ENCODE measurements at regions not wholly inside any gene's neighbourhood (a gene's known extent, or its start where the extent isn't known, plus 50 kb on each side); places are given as distances from the start of the nearest gene placed in this dataset.

DNA sequence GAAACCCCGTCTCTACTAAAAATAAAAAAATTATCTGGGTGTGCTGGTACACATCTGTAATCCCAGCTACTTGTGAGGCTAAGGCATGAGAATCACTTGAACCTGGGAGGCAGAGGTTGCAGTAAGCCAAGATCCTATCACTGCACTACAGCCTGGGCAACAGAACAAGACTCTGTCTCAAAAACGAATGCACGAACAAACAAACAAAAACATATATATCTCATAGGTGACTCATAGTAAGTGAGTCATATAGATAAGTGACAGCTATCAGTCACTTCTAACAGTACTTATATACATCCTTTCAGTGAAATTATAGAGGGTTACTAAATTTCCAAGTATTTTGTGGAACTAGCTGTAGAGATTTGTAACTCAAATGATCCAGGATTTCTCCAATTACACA, 127.3 kb upstream of the FIGN start:
- H3K9me3 Mint-ChIP-seq, result peaks cover 17% of the 10 kb centered on the region
- H3K27ac Mint-ChIP-seq, result no peak overlapping the region
- H3K36me3 Mint-ChIP-seq (ENCODE audit: low read depth), result no peaks in the 10 kb centered on the region
- no peaks in the 10 kb centered on the region for H3K27me3 Mint-ChIP-seq
- H3K4me1 Mint-ChIP-seq (ENCODE audit: low read depth), result no peaks in the 10 kb centered on the region
- intact Hi-C loops (cut with micrococcal nuclease), result no loop called here
- H3K4me3 Mint-ChIP-seq, result no peak overlapping the region

DNA sequence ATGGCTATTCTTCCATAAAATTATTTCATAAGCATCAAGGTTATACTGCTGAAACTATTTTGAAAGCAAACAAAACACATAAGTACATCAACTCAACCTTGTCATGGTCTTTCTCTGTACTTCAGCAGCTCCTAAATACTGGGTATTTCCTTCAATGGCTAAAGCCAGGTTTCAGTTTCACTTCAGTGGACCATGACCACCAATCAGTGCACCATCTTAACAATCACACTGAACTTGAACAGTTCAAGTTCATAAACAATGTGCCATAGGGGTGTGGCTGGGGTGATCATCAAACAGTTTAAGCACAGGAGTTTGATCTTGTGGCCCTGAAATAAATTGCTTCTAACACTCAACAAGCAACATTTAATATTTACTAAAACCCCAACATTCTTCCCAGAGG, 124.1 kb upstream of the FIGN start:
- Mint-ChIP-seq H3K36me3 (ENCODE audit: low read depth) (no peaks in the 10 kb centered on the region), H3K27ac (no peak overlapping the region), H3K27me3 (no peaks in the 10 kb centered on the region), H3K4me3 (no peak overlapping the region), H3K4me1 (ENCODE audit: low read depth) (no peaks in the 10 kb centered on the region), H3K9me3 (no peaks in the 10 kb centered on the region)
- intact Hi-C loops (cut with micrococcal nuclease), result no loop called here

DNA sequence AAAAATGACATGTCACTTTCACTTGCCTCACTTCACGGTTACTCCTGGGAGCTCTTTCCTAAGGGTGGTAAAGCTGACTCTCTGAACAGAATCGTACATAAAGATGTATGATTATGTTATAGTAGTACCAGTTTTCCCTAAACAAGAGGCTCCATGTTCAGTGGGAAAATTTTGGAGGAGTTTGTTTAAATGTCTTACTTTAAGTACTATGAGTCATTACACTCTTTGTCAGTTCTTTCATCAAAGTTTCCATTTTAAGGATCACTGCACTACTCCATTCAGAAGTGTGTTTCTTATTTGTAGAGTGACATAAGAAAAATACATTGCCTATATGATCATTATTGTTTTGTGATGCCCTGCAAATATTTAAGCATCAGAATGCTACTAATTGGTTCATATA, 121.1 kb upstream of the FIGN start:
- Mint-ChIP-seq H3K9me3 (no peaks in the 10 kb centered on the region), H3K4me3 (no peak overlapping the region), H3K27ac (no peak overlapping the region), H3K27me3 (no peaks in the 10 kb centered on the region), H3K4me1 (ENCODE audit: low read depth) (no peaks in the 10 kb centered on the region), H3K36me3 (ENCODE audit: low read depth) (no peaks in the 10 kb centered on the region)
- intact Hi-C loops (cut with micrococcal nuclease), result no loop called here

DNA sequence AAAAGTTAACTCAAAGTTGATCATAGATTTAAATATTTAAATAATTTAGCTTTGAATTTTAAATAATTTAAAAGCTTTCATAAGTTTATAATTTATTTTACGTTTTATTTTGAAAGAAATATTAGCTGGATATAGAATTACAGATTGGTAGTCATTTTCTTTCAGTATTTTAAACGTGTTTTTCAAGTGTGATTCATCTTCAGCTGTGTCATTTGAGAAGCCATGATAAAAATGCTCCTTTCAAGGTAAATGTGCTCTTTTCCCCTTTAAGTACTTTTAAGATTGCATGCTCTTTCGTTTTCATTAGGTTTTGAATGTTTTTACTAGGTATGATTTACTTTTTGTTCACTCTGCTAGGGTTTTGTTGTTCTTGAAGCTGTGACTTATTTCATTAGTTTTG, 116.8 kb upstream of the FIGN start:
- Mint-ChIP-seq H3K27ac (no peak overlapping the region), H3K27me3 (no peaks in the 10 kb centered on the region), H3K9me3 (peaks cover 15% of the 10 kb centered on the region), H3K4me1 (ENCODE audit: low read depth) (no peaks in the 10 kb centered on the region), H3K4me3 (no peak overlapping the region), H3K36me3 (ENCODE audit: low read depth) (no peaks in the 10 kb centered on the region)
- intact Hi-C loops (cut with micrococcal nuclease), result no loop called here

DNA sequence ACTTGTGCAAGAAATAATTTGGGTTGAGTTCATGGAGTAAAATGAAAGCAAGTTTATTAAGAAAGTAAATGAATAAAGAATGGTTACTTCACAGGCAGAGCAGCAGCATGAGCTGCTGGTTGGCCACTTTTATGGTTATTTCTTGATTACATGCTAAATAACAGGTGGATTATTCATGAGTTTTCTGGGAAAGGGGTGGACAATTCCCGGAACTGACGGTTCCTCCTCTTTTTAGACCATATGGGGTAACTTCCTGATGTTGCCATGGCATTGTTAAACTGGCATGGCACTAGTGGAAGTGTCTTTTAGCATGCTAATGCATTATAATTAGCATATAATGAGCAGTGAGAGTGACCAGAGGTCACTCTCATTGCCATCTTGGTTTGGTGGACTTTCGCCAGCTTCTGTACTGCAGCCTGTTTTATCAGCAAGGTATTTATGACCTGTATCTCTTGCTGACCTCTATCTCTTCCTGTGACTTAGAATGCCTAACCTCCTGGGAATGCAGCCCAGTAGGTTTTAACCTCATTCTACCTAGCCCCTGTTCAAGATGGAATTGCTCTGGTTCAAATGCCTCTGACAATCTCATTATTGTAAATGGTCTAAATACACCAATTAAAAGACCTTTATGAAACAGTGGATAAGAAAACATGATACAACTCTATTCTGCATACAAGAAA, 114.1 kb upstream of the FIGN start:
- H3K27me3 Mint-ChIP-seq, result no peaks in the 10 kb centered on the region
- H3K27ac Mint-ChIP-seq, result no peak overlapping the region
- no peaks in the 10 kb centered on the region for H3K4me1 Mint-ChIP-seq (ENCODE audit: low read depth)
- H3K9me3 Mint-ChIP-seq, result peaks cover 15% of the 10 kb centered on the region
- no peak overlapping the region for H3K4me3 Mint-ChIP-seq
- intact Hi-C loops (cut with micrococcal nuclease), result no loop called here
- no peaks in the 10 kb centered on the region for H3K36me3 Mint-ChIP-seq (ENCODE audit: low read depth)

DNA sequence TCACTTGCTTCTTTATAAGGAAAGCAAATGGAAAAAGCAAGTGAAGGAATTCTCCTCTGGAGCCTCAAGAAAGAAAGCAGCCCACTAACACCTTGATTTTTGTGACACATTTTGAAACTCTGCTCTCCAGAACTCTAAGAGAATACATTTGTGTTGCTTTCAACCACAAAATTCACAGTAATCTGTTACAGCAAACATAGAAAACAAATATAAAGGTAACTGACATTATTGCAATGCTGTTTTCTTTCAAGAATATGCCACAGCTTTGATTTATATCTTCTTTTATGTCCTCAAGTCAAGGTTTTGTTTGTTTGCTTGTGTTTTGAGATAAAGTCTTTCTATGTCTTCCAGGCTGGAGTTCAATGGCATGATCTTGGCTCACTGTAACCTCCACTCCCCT, 103.1 kb upstream of the FIGN start:
- Mint-ChIP-seq H3K27me3 (no peaks in the 10 kb centered on the region), H3K9me3 (no peaks in the 10 kb centered on the region), H3K36me3 (ENCODE audit: low read depth) (no peaks in the 10 kb centered on the region), H3K4me1 (ENCODE audit: low read depth) (no peaks in the 10 kb centered on the region), H3K27ac (no peak overlapping the region), H3K4me3 (no peak overlapping the region)
- intact Hi-C loops (cut with micrococcal nuclease), result no loop called here

DNA sequence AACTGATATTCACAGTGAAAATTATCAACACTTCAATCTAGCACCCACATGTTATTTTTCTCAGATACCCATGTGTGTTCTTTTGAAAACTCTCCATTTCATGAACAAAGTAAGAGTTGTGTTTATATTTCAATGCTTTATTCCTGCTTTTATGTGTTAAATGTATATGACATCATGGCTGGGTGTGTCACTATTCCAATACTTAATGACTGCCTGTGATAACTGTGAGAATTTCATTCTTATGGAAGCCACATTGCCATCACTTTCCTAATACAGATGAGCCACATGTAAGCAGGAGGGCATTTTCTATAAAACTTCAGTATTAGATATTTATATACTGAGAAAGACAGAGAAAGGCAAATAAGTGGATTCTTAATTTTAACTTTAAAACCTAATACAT, 100.4 kb upstream of the FIGN start:
- intact Hi-C loops (cut with micrococcal nuclease), result no loop called here
- H3K4me1 Mint-ChIP-seq (ENCODE audit: low read depth), result no peaks in the 10 kb centered on the region
- no peaks in the 10 kb centered on the region for H3K9me3 Mint-ChIP-seq

DNA sequence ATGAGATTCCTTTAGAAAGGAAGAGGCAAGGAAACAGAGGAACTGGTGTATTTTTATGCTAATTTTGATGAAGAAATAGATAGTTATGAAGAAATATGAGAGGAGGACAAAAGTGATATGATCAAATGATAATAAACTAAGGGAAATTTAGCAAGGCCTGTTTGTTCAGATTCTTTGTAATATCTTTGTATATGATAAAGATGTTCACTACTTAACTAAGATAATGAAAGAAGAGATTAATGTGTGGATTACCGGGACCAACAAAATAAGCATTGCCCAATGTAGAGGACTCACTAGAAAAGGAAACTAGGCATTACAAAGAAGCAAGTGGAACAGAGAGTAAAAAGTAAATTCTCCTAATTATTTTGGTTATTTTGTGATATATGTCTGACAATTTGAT, 99.0 kb upstream of the FIGN start:
- no peaks in the 10 kb centered on the region for H3K4me1 Mint-ChIP-seq (ENCODE audit: low read depth)
- no peak overlapping the region for H3K27ac Mint-ChIP-seq
- peaks cover under 1% of the 10 kb centered on the region for H3K9me3 Mint-ChIP-seq
- no peak overlapping the region for H3K4me3 Mint-ChIP-seq
- no peaks in the 10 kb centered on the region for H3K27me3 Mint-ChIP-seq
- H3K36me3 Mint-ChIP-seq (ENCODE audit: low read depth), result no peaks in the 10 kb centered on the region
- intact Hi-C loops (cut with micrococcal nuclease), result no loop called here

More for the DNA sequence above, 100.4 kb upstream of the FIGN start:
- Mint-ChIP-seq H3K36me3 (ENCODE audit: low read depth) (no peaks in the 10 kb centered on the region), H3K4me3 (no peak overlapping the region), H3K27me3 (no peaks in the 10 kb centered on the region), H3K27ac (no peak overlapping the region)

DNA sequence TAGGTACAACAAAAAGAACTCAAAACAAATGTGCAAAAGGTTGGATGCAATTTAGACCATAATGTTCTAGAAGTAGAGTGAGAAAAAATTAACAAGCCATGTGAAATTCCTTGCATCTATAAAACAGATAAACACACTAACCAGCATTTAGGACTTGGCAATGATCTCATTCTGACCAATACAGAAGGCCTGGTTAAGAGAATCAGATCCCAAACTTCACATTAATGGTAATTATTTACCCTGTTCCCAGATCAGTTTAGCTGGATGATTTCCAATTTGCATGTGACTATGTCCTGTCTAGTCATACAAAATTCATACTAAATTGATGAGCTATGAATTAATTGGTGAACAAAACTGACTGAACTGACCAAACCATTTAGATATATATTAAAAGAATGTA, 98.4 kb upstream of the FIGN start:
- Mint-ChIP-seq H3K4me3 (no peak overlapping the region), H3K4me1 (ENCODE audit: low read depth) (no peaks in the 10 kb centered on the region), H3K27ac (no peak overlapping the region), H3K27me3 (no peaks in the 10 kb centered on the region), H3K36me3 (ENCODE audit: low read depth) (no peaks in the 10 kb centered on the region), H3K9me3 (peaks cover 7% of the 10 kb centered on the region)
- intact Hi-C loops (cut with micrococcal nuclease), result no loop called here

DNA sequence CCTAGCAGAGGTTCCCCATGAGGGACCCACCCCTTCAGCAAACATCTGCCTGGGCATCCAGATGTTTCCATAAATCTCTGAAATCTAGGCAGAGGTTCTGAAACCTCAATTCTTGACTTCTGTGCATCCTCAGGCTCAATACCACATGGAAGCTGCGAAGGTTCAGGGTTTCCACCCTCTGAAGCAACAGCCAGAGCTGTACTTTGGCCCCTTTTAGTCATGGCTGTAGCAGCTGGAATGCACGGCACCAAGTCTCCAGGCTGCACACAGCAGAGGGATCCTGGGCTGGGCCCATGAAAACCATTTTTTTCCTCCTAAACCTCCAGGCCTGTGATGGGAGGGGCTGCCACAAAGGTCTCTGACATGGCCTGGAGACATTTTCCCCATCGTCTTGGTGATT, 93.0 kb upstream of the FIGN start:
- Mint-ChIP-seq H3K27ac (no peak overlapping the region), H3K9me3 (peaks cover 39% of the 10 kb centered on the region), H3K27me3 (no peaks in the 10 kb centered on the region), H3K36me3 (ENCODE audit: low read depth) (no peaks in the 10 kb centered on the region), H3K4me1 (ENCODE audit: low read depth) (no peaks in the 10 kb centered on the region), H3K4me3 (no peak overlapping the region)
- intact Hi-C loops (cut with micrococcal nuclease), result no loop called here

DNA sequence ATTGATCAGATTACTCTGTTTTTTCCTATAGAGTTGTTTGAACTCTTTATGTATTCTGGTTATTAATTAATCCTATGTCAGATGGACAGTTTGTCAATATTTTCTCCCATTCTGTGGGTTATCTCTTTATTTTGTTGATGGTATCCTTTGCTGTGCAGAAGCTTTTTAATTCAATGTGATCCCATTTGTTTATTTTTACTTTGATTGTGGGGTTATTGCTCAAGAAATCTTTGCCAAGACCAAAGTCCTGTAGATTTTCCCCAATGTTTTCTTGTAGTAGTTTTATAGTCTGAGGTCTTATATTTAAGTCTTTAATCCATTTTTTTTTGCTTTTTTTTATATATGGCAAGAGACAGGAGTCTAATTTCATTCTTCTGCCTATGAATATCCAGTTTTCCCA, 86.2 kb upstream of the FIGN start:
- Mint-ChIP-seq H3K27me3 (no peaks in the 10 kb centered on the region), H3K4me3 (no peak overlapping the region), H3K36me3 (ENCODE audit: low read depth) (no peaks in the 10 kb centered on the region), H3K9me3 (peaks cover 21% of the 10 kb centered on the region), H3K4me1 (ENCODE audit: low read depth) (no peaks in the 10 kb centered on the region), H3K27ac (no peak overlapping the region)
- intact Hi-C loops (cut with micrococcal nuclease), result no loop called here

DNA sequence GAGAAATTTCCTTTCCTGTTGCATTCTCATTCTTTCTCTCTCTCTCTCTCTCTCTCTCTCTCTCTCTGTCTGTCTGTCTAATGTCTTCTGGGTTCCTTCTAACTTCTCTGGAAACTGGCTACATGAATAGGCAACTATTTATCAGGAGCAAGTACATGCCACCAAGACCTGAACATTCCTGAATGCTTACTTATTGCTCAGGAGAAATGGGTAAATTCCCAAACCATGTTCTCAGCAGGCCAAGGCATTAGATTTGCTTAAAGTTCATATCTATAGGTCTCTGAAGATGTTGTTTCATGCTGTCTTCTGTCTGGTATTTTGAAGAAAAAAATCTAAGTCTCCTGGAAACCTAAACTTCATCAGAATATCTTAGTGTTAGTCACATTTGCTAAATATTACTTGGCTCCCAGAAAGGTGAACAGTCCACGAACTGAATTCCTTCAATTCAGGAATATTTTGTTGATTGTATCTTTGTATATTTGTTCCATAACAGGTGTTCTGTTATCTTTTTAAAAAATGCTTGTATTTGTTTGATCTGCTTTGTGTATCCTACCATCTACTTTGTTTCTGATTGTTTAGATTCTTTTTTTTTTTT, 77.2 kb upstream of the FIGN start:
- intact Hi-C loops (cut with micrococcal nuclease), result no loop called here
- Mint-ChIP-seq H3K27me3 (no peaks in the 10 kb centered on the region), H3K36me3 (ENCODE audit: low read depth) (no peaks in the 10 kb centered on the region), H3K4me3 (no peak overlapping the region), H3K4me1 (ENCODE audit: low read depth) (no peaks in the 10 kb centered on the region), H3K27ac (no peak overlapping the region), H3K9me3 (no peaks in the 10 kb centered on the region)

DNA sequence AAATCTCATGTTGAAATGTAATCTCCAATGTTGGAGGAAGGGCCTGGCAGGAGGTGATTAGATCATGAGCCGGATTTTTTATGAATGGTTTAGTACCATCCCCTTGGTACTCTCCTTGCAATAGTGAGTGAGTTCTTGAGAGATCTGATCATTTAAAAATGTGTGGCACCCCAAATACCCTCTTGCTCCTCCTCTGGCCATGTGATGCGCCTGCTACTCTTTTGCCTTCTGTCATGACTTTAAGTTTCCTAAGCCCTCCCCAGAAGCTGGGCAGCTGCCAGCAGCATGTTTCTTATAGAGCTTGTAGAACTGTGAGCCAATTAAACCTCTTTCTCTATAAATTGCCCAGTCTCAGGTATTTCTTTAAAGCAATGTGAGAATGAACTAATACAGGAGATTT, 72.6 kb upstream of the FIGN start:
- H3K4me1 Mint-ChIP-seq (ENCODE audit: low read depth), result no peaks in the 10 kb centered on the region
- no peak overlapping the region for H3K27ac Mint-ChIP-seq
- H3K4me3 Mint-ChIP-seq, result no peak overlapping the region
- H3K36me3 Mint-ChIP-seq (ENCODE audit: low read depth), result no peaks in the 10 kb centered on the region
- intact Hi-C loops (cut with micrococcal nuclease), result no loop called here
- no peaks in the 10 kb centered on the region for H3K9me3 Mint-ChIP-seq
- no peaks in the 10 kb centered on the region for H3K27me3 Mint-ChIP-seq

DNA sequence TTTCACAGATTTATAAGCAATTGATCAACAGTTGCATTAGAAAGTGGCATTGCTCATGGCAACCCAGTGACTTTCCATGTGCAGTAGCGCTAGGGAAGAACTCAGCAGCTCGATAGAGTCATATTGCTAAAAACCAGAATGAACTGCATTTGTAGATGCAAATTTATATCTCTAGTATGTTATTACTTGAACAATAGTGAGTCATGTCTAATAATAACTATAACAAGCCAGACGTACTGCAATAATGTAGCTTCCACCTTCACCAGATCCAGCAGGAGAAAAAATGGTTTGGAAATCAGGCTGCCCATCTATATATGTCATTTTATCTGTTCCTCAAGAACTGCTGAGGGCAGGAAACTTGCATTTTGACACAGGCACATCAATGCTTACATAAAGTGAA, 66.5 kb upstream of the FIGN start:
- H3K4me3 Mint-ChIP-seq, result no peak overlapping the region

DNA sequence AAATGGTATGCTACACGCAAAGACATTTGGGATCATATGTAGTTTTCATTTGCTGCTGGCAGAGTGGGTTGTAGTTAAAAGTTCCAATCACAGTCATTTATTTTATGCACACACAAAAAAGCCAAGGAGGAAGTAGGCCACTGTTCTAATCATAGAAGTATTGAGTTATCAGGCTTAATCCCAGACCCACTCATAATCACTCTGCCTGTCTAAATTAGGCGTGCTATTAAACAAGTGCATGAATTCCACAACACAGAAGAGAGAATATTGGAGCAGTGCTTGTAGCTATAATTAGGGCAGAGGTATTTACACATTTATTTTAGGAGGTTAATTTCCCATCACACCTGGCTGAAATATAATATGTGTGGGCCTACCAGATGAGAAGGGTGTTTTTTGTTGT, 65.7 kb upstream of the FIGN start:
- H3K27ac Mint-ChIP-seq, result no peak overlapping the region
- no peaks in the 10 kb centered on the region for H3K4me1 Mint-ChIP-seq (ENCODE audit: low read depth)
- no peak overlapping the region for H3K4me3 Mint-ChIP-seq
- no peaks in the 10 kb centered on the region for H3K36me3 Mint-ChIP-seq (ENCODE audit: low read depth)
- H3K27me3 Mint-ChIP-seq, result no peaks in the 10 kb centered on the region
- H3K9me3 Mint-ChIP-seq, result peaks cover 5% of the 10 kb centered on the region
- intact Hi-C loops (cut with micrococcal nuclease), result no loop called here

More for the DNA sequence above, 66.5 kb upstream of the FIGN start:
- Mint-ChIP-seq H3K27ac (no peak overlapping the region), H3K9me3 (peaks cover 5% of the 10 kb centered on the region), H3K27me3 (no peaks in the 10 kb centered on the region), H3K36me3 (ENCODE audit: low read depth) (no peaks in the 10 kb centered on the region), H3K4me1 (ENCODE audit: low read depth) (no peaks in the 10 kb centered on the region)
- intact Hi-C loops (cut with micrococcal nuclease), result no loop called here
